ENCODE measurements at regions not wholly inside any gene's neighbourhood (a gene's known extent, or its start where the extent isn't known, plus 50 kb on each side); places are given as distances from the start of the nearest gene placed in this dataset.

GRCh38 chr10:31754803-31755624, 173.6 kb downstream of the ARHGAP12 start:
- Histone ChIP-seq H3K27ac (ENCODE audit: low read depth, low read length) (no peak overlapping the region), H3K36me3 (ENCODE audit: insufficient read depth, low read length) (no peaks in the 10 kb centered on the region), H3K27me3 (ENCODE audit: insufficient read depth, low read length) (no peaks in the 10 kb centered on the region), H3K4me3 (ENCODE audit: low read length in 2 of 2) (no peak overlapping the region), H3K4me1 (ENCODE audit: insufficient read depth, low read length) (no peaks in the 10 kb centered on the region), H3K9me3 (ENCODE audit: control insufficient read depth in 1 of 2, low read length in 2 of 2) (no peaks in the 10 kb centered on the region)
- Mint-ChIP-seq H3K27me3 (no peaks in the 10 kb centered on the region), H3K36me3 (peaks cover 0 to 3% of the 10 kb centered on the region in 2 donors), H3K4me1 (peaks cover 3 to 5% (median 4%) of the 10 kb centered on the region in 4 donors), H3K9me3 (no peaks in the 10 kb centered on the region), H3K27ac (peak overlapping the region in 1 of 7 donors; percentile 54), H3K4me3 (no peak overlapping the region)
- ChIA-PET CTCF (ENCODE audit: partially characterized antibody) (interaction anchor here (1.2 kb wide), 1 partner anchor 15 kb away, joined by 5 read pairs; no protein-coding TSS in a partner anchor), POLR2A (ENCODE audit: partially characterized antibody) (no interaction called here)
- intact Hi-C loops (cut with micrococcal nuclease): no loop called here
- DNase-seq: no peak

DNA sequence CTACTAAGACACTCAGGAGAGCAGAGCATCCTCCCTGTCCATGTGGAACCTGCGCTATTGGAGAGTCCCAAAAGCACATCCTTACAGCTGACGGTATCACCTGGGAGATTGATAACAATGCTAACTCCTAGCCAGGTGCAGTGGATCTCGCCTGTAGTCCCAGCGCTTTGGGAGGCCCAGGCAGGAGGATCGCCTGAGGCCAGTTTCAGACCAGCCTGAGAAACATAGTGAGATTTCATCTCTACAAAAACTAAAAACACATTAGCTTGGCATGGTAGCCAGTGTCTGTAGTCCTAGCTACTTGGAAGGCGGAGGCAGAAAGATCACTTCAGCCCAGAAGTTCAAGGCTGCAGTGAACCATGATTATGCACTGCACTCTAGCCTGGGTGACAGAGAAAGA, 174.9 kb downstream of the ARHGAP12 start:
- no peaks in the 10 kb centered on the region for H3K4me1 ChIP-seq (ENCODE audit: insufficient read depth, low read length)
- H3K9me3 ChIP-seq (ENCODE audit: control insufficient read depth in 1 of 2, low read length in 2 of 2): no peaks in the 10 kb centered on the region
- Mint-ChIP-seq H3K9me3 (no peaks in the 10 kb centered on the region), H3K36me3 (no peaks in the 10 kb centered on the region), H3K4me3 (no peak overlapping the region), H3K27ac (peak overlapping the region in 2 of 7 donors; percentile 4 to 30), H3K27me3 (no peaks in the 10 kb centered on the region), H3K4me1 (no peaks in the 10 kb centered on the region)
- DNase-seq: no peak
- intact Hi-C loops (cut with micrococcal nuclease): no loop called here
- H3K27me3 ChIP-seq (ENCODE audit: insufficient read depth, low read length): no peaks in the 10 kb centered on the region
- no peak overlapping the region for H3K4me3 ChIP-seq (ENCODE audit: low read length in 2 of 2)
- H3K36me3 ChIP-seq (ENCODE audit: insufficient read depth, low read length): no peaks in the 10 kb centered on the region
- no peak overlapping the region for H3K27ac ChIP-seq (ENCODE audit: low read depth, low read length)
- ChIA-PET CTCF (ENCODE audit: partially characterized antibody) (no interaction called here), POLR2A (ENCODE audit: partially characterized antibody) (no interaction called here)

DNA sequence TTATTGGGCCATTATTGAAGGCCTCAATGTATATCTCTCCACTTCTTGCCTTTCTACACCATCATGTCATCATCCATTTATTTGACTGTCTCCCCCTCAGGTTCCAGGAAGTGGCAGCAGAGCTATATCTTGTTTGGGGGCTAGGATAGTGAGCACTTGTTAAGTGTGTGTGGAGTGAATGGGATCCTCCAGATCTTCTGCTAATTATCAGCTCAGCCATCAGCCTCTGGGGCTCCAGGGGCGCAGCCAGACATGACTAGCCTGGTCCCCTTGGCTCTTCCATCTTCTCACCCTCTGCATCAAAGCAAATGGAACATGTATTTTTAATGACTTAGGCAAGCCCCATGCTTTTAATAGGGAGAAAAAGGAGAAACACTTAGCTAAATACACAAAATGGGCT, 176.5 kb downstream of the ARHGAP12 start:
- H3K4me3 Mint-ChIP-seq: no peak overlapping the region
- DNase-seq: no peak
- no peaks in the 10 kb centered on the region for H3K36me3 Mint-ChIP-seq
- ChIA-PET CTCF (ENCODE audit: partially characterized antibody) (no interaction called here), POLR2A (ENCODE audit: partially characterized antibody) (interaction anchor here (1.0 kb wide), 1 partner anchor 9 kb away, joined by 3 read pairs; no protein-coding TSS in a partner anchor)
- H3K4me1 ChIP-seq (ENCODE audit: insufficient read depth, low read length): no peaks in the 10 kb centered on the region
- H3K36me3 ChIP-seq (ENCODE audit: insufficient read depth, low read length): no peaks in the 10 kb centered on the region
- no peak overlapping the region for H3K27ac Mint-ChIP-seq
- H3K27me3 Mint-ChIP-seq: no peaks in the 10 kb centered on the region
- H3K27me3 ChIP-seq (ENCODE audit: insufficient read depth, low read length): no peaks in the 10 kb centered on the region
- intact Hi-C loops (cut with micrococcal nuclease): no loop called here
- H3K4me3 ChIP-seq (ENCODE audit: low read length in 2 of 2): no peak overlapping the region
- H3K9me3 ChIP-seq (ENCODE audit: control insufficient read depth in 1 of 2, low read length in 2 of 2): no peaks in the 10 kb centered on the region
- H3K9me3 Mint-ChIP-seq: no peaks in the 10 kb centered on the region
- H3K4me1 Mint-ChIP-seq: no peaks in the 10 kb centered on the region
- H3K27ac ChIP-seq (ENCODE audit: low read depth, low read length): no peak overlapping the region

DNA sequence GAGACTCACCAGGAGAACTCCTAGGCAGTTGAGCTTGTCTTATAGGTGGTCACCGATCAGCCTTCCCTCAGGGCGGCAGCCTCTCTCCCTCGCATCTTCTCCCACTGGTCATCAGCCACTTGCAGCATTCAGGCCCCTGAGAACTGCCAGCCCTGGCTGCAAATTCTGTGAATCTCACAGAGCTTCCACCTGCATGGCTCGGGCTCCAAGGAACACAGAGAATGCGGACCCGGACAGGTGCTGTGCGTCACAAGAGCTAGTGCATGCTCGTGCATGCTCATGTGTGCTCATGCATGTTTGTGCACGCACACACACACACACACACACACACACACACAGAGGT, 176.9 kb downstream of the ARHGAP12 start:
- ChIA-PET CTCF (ENCODE audit: partially characterized antibody) (no interaction called here), POLR2A (ENCODE audit: partially characterized antibody) (interaction anchor here (1.0 kb wide), 1 partner anchor 9 kb away, joined by 3 read pairs; no protein-coding TSS in a partner anchor)
- Histone ChIP-seq H3K4me1 (ENCODE audit: insufficient read depth, low read length) (no peaks in the 10 kb centered on the region), H3K36me3 (ENCODE audit: insufficient read depth, low read length) (no peaks in the 10 kb centered on the region), H3K4me3 (ENCODE audit: low read length in 2 of 2) (no peak overlapping the region), H3K27ac (ENCODE audit: low read depth, low read length) (no peak overlapping the region), H3K27me3 (ENCODE audit: insufficient read depth, low read length) (no peaks in the 10 kb centered on the region), H3K9me3 (ENCODE audit: control insufficient read depth in 1 of 2, low read length in 2 of 2) (no peaks in the 10 kb centered on the region)
- Mint-ChIP-seq H3K9me3 (no peaks in the 10 kb centered on the region), H3K4me1 (no peaks in the 10 kb centered on the region), H3K4me3 (no peak overlapping the region), H3K27ac (no peak overlapping the region), H3K36me3 (no peaks in the 10 kb centered on the region), H3K27me3 (no peaks in the 10 kb centered on the region)
- no peak for DNase-seq
- intact Hi-C loops (cut with micrococcal nuclease): no loop called here

GRCh38 chr10:31751051-31751737, 177.4 kb downstream of the ARHGAP12 start:
- H3K27ac Mint-ChIP-seq: no peak overlapping the region
- no peak for DNase-seq
- POLR2A ChIA-PET (ENCODE audit: partially characterized antibody): interaction anchor here (1.0 kb wide), 2 partner anchors 9 to 10 kb away, joined by 3 read pairs; no protein-coding TSS in a partner anchor

GRCh38 chr10:31749981-31750840, 178.4 kb downstream of the ARHGAP12 start:
- Histone ChIP-seq H3K36me3 (ENCODE audit: insufficient read depth, low read length) (no peaks in the 10 kb centered on the region), H3K9me3 (ENCODE audit: control insufficient read depth in 1 of 2, low read length in 2 of 2) (no peaks in the 10 kb centered on the region), H3K27me3 (ENCODE audit: insufficient read depth, low read length) (no peaks in the 10 kb centered on the region), H3K4me1 (ENCODE audit: insufficient read depth, low read length) (no peaks in the 10 kb centered on the region), H3K4me3 (ENCODE audit: low read length in 2 of 2) (no peak overlapping the region), H3K27ac (ENCODE audit: low read depth, low read length) (no peak overlapping the region)
- DNase-seq: no peak
- ChIA-PET POLR2A (ENCODE audit: partially characterized antibody) (interaction anchor here (1.0 to 1.3 kb wide), 2 partner anchors 10 kb away, joined by 3 read pairs; no protein-coding TSS in a partner anchor), CTCF (ENCODE audit: partially characterized antibody) (interaction anchor here (0.7 to 2.4 kb wide), 2 partner anchors 18 to 20 kb away, joined by 3 to 7 read pairs; no protein-coding TSS in a partner anchor)
- Mint-ChIP-seq H3K9me3 (no peaks in the 10 kb centered on the region), H3K4me3 (no peak overlapping the region), H3K27ac (no peak overlapping the region), H3K27me3 (no peaks in the 10 kb centered on the region), H3K4me1 (peaks cover 4 to 8% (median 5%) of the 10 kb centered on the region in 4 donors), H3K36me3 (no peaks in the 10 kb centered on the region)
- intact Hi-C loops (cut with micrococcal nuclease): no loop called here

More at GRCh38 chr10:31751051-31751737, 177.4 kb downstream of the ARHGAP12 start:
- Mint-ChIP-seq H3K4me3 (no peak overlapping the region), H3K9me3 (no peaks in the 10 kb centered on the region), H3K27me3 (no peaks in the 10 kb centered on the region), H3K36me3 (no peaks in the 10 kb centered on the region), H3K4me1 (no peaks in the 10 kb centered on the region)
- H3K9me3 ChIP-seq (ENCODE audit: control insufficient read depth in 1 of 2, low read length in 2 of 2): no peaks in the 10 kb centered on the region
- CTCF ChIA-PET (ENCODE audit: partially characterized antibody): no interaction called here
- H3K36me3 ChIP-seq (ENCODE audit: insufficient read depth, low read length): no peaks in the 10 kb centered on the region
- intact Hi-C loops (cut with micrococcal nuclease): no loop called here
- H3K4me1 ChIP-seq (ENCODE audit: insufficient read depth, low read length): no peaks in the 10 kb centered on the region
- no peak overlapping the region for H3K4me3 ChIP-seq (ENCODE audit: low read length in 2 of 2)
- H3K27me3 ChIP-seq (ENCODE audit: insufficient read depth, low read length): no peaks in the 10 kb centered on the region
- H3K27ac ChIP-seq (ENCODE audit: low read depth, low read length): no peak overlapping the region

GRCh38 chr10:31749301-31749700, 179.3 kb downstream of the ARHGAP12 start:
- POLR2A ChIA-PET (ENCODE audit: partially characterized antibody): interaction anchor here (1.3 kb wide), 1 partner anchor 11 kb away, joined by 3 read pairs; no protein-coding TSS in a partner anchor
- Histone ChIP-seq H3K36me3 (ENCODE audit: insufficient read depth, low read length) (no peaks in the 10 kb centered on the region), H3K27me3 (ENCODE audit: insufficient read depth, low read length) (no peaks in the 10 kb centered on the region), H3K9me3 (ENCODE audit: control insufficient read depth in 1 of 2, low read length in 2 of 2) (no peaks in the 10 kb centered on the region), H3K4me1 (ENCODE audit: insufficient read depth, low read length) (no peaks in the 10 kb centered on the region), H3K4me3 (ENCODE audit: low read length in 2 of 2) (no peak overlapping the region), H3K27ac (ENCODE audit: low read depth, low read length) (no peak overlapping the region)
- peaks cover 4 to 8% (median 6%) of the 10 kb centered on the region in 4 donors for H3K4me1 Mint-ChIP-seq
- no peak for DNase-seq
- H3K4me3 Mint-ChIP-seq: no peak overlapping the region
- H3K36me3 Mint-ChIP-seq: no peaks in the 10 kb centered on the region
- H3K9me3 Mint-ChIP-seq: no peaks in the 10 kb centered on the region
- CTCF ChIA-PET (ENCODE audit: partially characterized antibody): interaction anchor here (2.4 kb wide), 1 partner anchor 21 kb away, joined by 7 read pairs; no protein-coding TSS in a partner anchor
- no peaks in the 10 kb centered on the region for H3K27me3 Mint-ChIP-seq
- intact Hi-C loops (cut with micrococcal nuclease): no loop called here
- H3K27ac Mint-ChIP-seq: no peak overlapping the region
